SU-DHL-6 (cell line): ENCODE measurements at regions not wholly inside any gene's neighbourhood (a gene's known extent, or its start where the extent isn't known, plus 50 kb on each side); places are given as distances from the start of the nearest gene placed in this dataset.

ENCODE experiments used
- H2AFZ ChIP-seq: fragments of 200-600 bp; sonication (generic); 2 replicates; pipeline ENCODE4 v1.6.1; 2014; ENCODE audit warnings: low read depth, mild to moderate bottlenecking, moderate library complexity, mixed read lengths, antibody characterized with exemption, low read length; ENCODE audit not compliant: severe bottlenecking
- H3F3A ChIP-seq: fragments of 200-600 bp; shearing (Covaris generic); 2 replicates; pipeline ENCODE4 v1.6.0; 2016; ENCODE audit warnings: antibody characterized with exemption, mild to moderate bottlenecking; ENCODE audit not compliant: insufficient read depth
- H3K27ac ChIP-seq: fragments of 200-600 bp; sonication (generic); 2 replicates; pipeline ENCODE4 v1.5.1; 2016; ENCODE audit warnings: low read depth, mild to moderate bottlenecking, low read length, moderate library complexity, mixed read lengths
- H3K27me3 ChIP-seq: fragments of 200-600 bp; sonication (generic), shearing (Covaris generic); 2 replicates; pipeline ENCODE4 v1.6.0; 2014; ENCODE audit warnings: mild to moderate bottlenecking, low read length
- H3K36me3 ChIP-seq: fragments of 200-600 bp; sonication (generic); 2 replicates; pipeline ENCODE4 v1.6.1; 2014; ENCODE audit warnings: mild to moderate bottlenecking, low read length, mixed read lengths
- H3K4me2 ChIP-seq: fragments of 300-600, 200-600 bp; shearing (Covaris generic), sonication (generic); 2 replicates; pipeline ENCODE4 v1.6.0; 2014; ENCODE audit warnings: low read length, low read depth, mild to moderate bottlenecking; ENCODE audit not compliant: poor library complexity, severe bottlenecking
- H3K4me3 ChIP-seq: fragments of 200-600 bp; sonication (generic); 2 replicates; pipeline ENCODE4 v1.5.1; 2014; ENCODE audit warnings: antibody characterized with exemption, low read length, mild to moderate bottlenecking, mixed read lengths; ENCODE audit not compliant: insufficient read depth, poor library complexity, severe bottlenecking
- H3K79me2 ChIP-seq: fragments of 200-600 bp; sonication (generic); 2 replicates; pipeline ENCODE4 v1.6.1; 2014; ENCODE audit warnings: mild to moderate bottlenecking, low read length, moderate library complexity; ENCODE audit not compliant: insufficient read depth
- H3K9ac ChIP-seq: fragments of 200-600 bp; sonication (generic); 2 replicates; pipeline ENCODE4 v1.7.0; 2014; ENCODE audit warnings: mild to moderate bottlenecking, low read length
- H3K9me2 ChIP-seq: fragments of 200-600 bp; sonication (generic); replicated peaks from 2 replicates; pipeline ENCODE4 v1.6.1; 2014; ENCODE audit warnings: low read length; ENCODE audit not compliant: insufficient read depth
- H3K9me3 ChIP-seq: fragments of 200-600 bp; sonication (generic); 2 replicates; pipeline ENCODE4 v1.6.1; 2014; ENCODE audit warnings: low read length, mixed read lengths; ENCODE audit not compliant: insufficient read depth
- H4K20me1 ChIP-seq: fragments of 200-600 bp; sonication (generic); 2 replicates; pipeline ENCODE4 v1.6.1; 2014; ENCODE audit warnings: low read depth, mild to moderate bottlenecking, antibody characterized with exemption, low read length, moderate library complexity, mixed read lengths
- CTCF ChIP-seq: fragments of 200-600 bp; sonication (generic); IDR thresholded peaks from one replicate; pipeline ENCODE4 v1.5.1; 2017; ENCODE audit warnings: antibody characterized with exemption, mild to moderate bottlenecking, low read length, moderate library complexity; ENCODE audit not compliant: insufficient read depth, poor library complexity, severe bottlenecking
- EZH2phosphoT487 ChIP-seq: fragments of 200-600 bp; sonication (generic), shearing (Covaris generic); conservative IDR thresholded peaks from 2 replicates; pipeline ENCODE4 v1.6.1; 2018; ENCODE audit warnings: mild to moderate bottlenecking, antibody characterized with exemption, low read length, moderate library complexity, mixed read lengths

GRCh38 chr22:22137891-22138290 lies 106.7 kb upstream of the VPREB1 start:
- Histone ChIP-seq H3K4me2 (no peak overlapping the region), H3K79me2 (no peaks in the 10 kb centered on the region), H4K20me1 (no peaks in the 10 kb centered on the region), H3K9me3 (no peaks in the 10 kb centered on the region), H2AFZ (no peak overlapping the region), H3K9me2 (no peaks in the 10 kb centered on the region), H3K27ac (no peak overlapping the region), H3K36me3 (no peaks in the 10 kb centered on the region), H3F3A (no peaks in the 10 kb centered on the region), H3K27me3 (no peaks in the 10 kb centered on the region), H3K9ac (no peak overlapping the region), H3K4me3 (no peak overlapping the region)
- TF ChIP-seq CTCF (no peak), EZH2phosphoT487 (no peak)

DNA sequence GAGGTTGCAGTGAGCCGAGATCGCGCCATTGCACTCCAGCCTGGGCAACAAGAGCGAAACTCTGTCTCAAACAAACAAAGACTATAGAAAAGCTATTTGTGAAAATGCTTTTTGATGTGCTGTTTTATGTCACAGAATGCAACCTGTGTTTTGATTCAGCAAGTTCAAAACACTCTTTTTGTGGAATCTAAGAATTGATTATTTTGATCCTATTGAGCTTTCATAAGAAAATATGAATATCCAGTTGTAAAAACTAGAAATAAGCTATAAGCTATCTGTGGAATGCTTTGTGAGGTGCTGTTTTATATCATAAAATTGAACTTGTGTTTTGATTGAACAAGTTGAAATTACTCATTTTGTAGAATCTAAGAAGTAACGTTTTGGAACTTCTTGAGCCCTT lies 110.7 kb upstream of the VPREB1 start:
- no peak for TF ChIP-seq EZH2phosphoT487
- no peak for TF ChIP-seq CTCF
- H3K27ac ChIP-seq: no peak overlapping the region
- no peak overlapping the region for H3K4me3 ChIP-seq
- no peak overlapping the region for H2AFZ ChIP-seq
- H3K9me2 ChIP-seq: no peaks in the 10 kb centered on the region
- H3K9me3 ChIP-seq: no peaks in the 10 kb centered on the region
- H3K9ac ChIP-seq: no peak overlapping the region
- H3F3A ChIP-seq: no peaks in the 10 kb centered on the region
- no peaks in the 10 kb centered on the region for H3K36me3 ChIP-seq
- no peak overlapping the region for H3K4me2 ChIP-seq
- no peaks in the 10 kb centered on the region for H3K27me3 ChIP-seq
- no peaks in the 10 kb centered on the region for H3K79me2 ChIP-seq
- no peaks in the 10 kb centered on the region for H4K20me1 ChIP-seq

DNA sequence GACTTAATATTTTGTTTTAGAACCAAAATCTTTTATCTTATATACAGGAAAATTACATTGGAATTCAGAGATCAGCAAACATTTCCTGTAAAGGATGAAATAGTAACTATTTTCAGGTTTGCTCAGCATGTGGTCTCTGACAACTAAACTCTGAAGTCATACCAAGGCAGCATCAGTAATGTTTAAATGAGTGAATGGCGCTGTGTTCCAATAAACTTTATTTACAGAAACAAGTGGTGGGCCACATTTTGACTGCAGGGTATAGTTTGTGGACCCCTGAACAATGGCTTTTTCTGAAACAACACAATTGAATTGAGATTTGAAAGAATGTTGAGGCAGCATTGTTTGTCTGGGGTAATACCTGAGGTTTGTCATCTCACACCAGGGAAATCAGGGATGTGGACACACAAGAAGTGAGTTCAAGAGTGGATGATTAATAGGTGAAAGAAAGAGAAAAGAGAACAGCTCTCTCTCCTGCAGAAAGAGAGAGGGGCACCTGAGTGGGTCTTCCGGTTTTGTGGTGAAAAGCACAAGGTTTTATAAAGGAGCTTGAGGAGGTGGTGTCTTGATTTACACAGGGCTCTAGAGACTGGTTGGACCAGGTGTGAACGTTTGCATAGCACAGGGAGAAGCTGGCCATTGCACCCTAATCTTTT lies 113.5 kb upstream of the VPREB1 start:
- H3K4me2 ChIP-seq: no peak overlapping the region
- no peaks in the 10 kb centered on the region for H3K27me3 ChIP-seq
- H3K79me2 ChIP-seq: no peaks in the 10 kb centered on the region
- H3K27ac ChIP-seq: no peak overlapping the region
- no peaks in the 10 kb centered on the region for H3K36me3 ChIP-seq
- no peaks in the 10 kb centered on the region for H3K9me3 ChIP-seq
- no peaks in the 10 kb centered on the region for H3K9me2 ChIP-seq
- no peak overlapping the region for H3K9ac ChIP-seq
- H3F3A ChIP-seq: no peaks in the 10 kb centered on the region
- no peaks in the 10 kb centered on the region for H4K20me1 ChIP-seq
- no peak for TF ChIP-seq CTCF
- TF ChIP-seq EZH2phosphoT487: no peak
- no peak overlapping the region for H3K4me3 ChIP-seq
- no peak overlapping the region for H2AFZ ChIP-seq
